ENCODE measurements at regions not wholly inside any gene's neighbourhood (a gene's known extent, or its start where the extent isn't known, plus 50 kb on each side); places are given as distances from the start of the nearest gene placed in this dataset.
A peak's percentile ranks its signal among the peaks of the same experiment; 100 is the strongest.

- intact Hi-C loops (cut with DNase I), result loop anchor here in 2 of 10 donors (10.0 kb wide), 2 partner anchors 79 to 729 kb away; partner anchors contain the start of gene DAB1 (in 2 of the 2)
- no peak for DNase-seq
- 78 to 86% (median 83%) methylated on average over 2 of the region's 2 CpGs for WGBS, 4 donors
Measured at GRCh38 chr1:58154256-58154655, 392.3 kb downstream of the OMA1 start.

GRCh38 chr1:58152697-58153096 is 393.8 kb downstream of the OMA1 start:
- intact Hi-C loops (cut with DNase I), result loop anchor here in 2 of 10 donors (10.0 kb wide), 2 partner anchors 78 to 728 kb away; partner anchors contain the start of gene DAB1 (in 2 of the 2)
- WGBS, 4 donors, result 58 to 67% (median 63%) methylated on average over 3 of the region's 3 CpGs
- H3K9me3 ChIP-seq, result no peaks in the 10 kb centered on the region
- ATAC-seq, result no peak
- H3K4me1 ChIP-seq, result peaks cover 0 to 24% (median 1%) of the 10 kb centered on the region in 12 donors
- no peak overlapping the region for H3K4me3 ChIP-seq
- H3K36me3 ChIP-seq, result no peaks in the 10 kb centered on the region
- no peak for DNase-seq
- no peak overlapping the region for H3K27ac ChIP-seq
- H3K27me3 ChIP-seq, result no peaks in the 10 kb centered on the region
- TF ChIP-seq POLR2A (IDR thresholded peaks at IDR 0.05), result no peak
- TF ChIP-seq, protein P1, sequence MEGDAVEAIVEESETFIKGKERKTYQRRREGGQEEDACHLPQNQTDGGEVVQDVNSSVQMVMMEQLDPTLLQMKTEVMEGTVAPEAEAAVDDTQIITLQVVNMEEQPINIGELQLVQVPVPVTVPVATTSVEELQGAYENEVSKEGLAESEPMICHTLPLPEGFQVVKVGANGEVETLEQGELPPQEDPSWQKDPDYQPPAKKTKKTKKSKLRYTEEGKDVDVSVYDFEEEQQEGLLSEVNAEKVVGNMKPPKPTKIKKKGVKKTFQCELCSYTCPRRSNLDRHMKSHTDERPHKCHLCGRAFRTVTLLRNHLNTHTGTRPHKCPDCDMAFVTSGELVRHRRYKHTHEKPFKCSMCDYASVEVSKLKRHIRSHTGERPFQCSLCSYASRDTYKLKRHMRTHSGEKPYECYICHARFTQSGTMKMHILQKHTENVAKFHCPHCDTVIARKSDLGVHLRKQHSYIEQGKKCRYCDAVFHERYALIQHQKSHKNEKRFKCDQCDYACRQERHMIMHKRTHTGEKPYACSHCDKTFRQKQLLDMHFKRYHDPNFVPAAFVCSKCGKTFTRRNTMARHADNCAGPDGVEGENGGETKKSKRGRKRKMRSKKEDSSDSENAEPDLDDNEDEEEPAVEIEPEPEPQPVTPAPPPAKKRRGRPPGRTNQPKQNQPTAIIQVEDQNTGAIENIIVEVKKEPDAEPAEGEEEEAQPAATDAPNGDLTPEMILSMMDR (IDR thresholded peaks at IDR 0.05), result no peak

More at GRCh38 chr1:58154256-58154655, 392.3 kb downstream of the OMA1 start:
- H3K4me1 ChIP-seq, result peaks cover 0 to 24% (median 1%) of the 10 kb centered on the region in 12 donors
- no peaks in the 10 kb centered on the region for H3K27me3 ChIP-seq
- TF ChIP-seq, protein P1 (IDR thresholded peaks at IDR 0.05), result no peak
- TF ChIP-seq POLR2A (IDR thresholded peaks at IDR 0.05), result no peak
- H3K9me3 ChIP-seq, result no peaks in the 10 kb centered on the region
- no peak overlapping the region for H3K27ac ChIP-seq
- ATAC-seq, result no peak
- no peak overlapping the region for H3K4me3 ChIP-seq
- no peaks in the 10 kb centered on the region for H3K36me3 ChIP-seq

- Histone ChIP-seq H3K27me3 (no peaks in the 10 kb centered on the region), H3K4me1 (peaks cover 0 to 6% (median 0%) of the 10 kb centered on the region in 12 donors), H3K36me3 (no peaks in the 10 kb centered on the region), H3K27ac (no peak overlapping the region), H3K9me3 (no peaks in the 10 kb centered on the region), H3K4me3 (no peak overlapping the region)
- ATAC-seq, result no peak
- TF ChIP-seq, protein P1 (IDR thresholded peaks at IDR 0.05), result no peak
- TF ChIP-seq POLR2A (IDR thresholded peaks at IDR 0.05), result no peak
- no peak for DNase-seq
- intact Hi-C loops (cut with DNase I), result loop anchor here in 1 of 10 donors (10.0 kb wide), 1 partner anchor 75 kb away; no protein-coding TSS in a partner anchor
- 48 to 56% (median 51%) methylated on average over 6 of the region's 6 CpGs for WGBS, 4 donors
Measured at GRCh38 chr1:58149271-58149812, 397.2 kb downstream of the OMA1 start.

- TF ChIP-seq, protein P1 (IDR thresholded peaks at IDR 0.05), result no peak
- TF ChIP-seq POLR2A (IDR thresholded peaks at IDR 0.05), result no peak
- no peaks in the 10 kb centered on the region for H3K4me1 ChIP-seq
- 78 to 94% (median 91%) methylated on average over 5 of the region's 5 CpGs for WGBS, 4 donors
- H3K27ac ChIP-seq, result no peak overlapping the region
- no peak overlapping the region for H3K4me3 ChIP-seq
- DNase-seq (no peak), ATAC-seq (peak in 1 of 4 donors; percentile 42)
- no peaks in the 10 kb centered on the region for H3K9me3 ChIP-seq
- no peaks in the 10 kb centered on the region for H3K36me3 ChIP-seq
- intact Hi-C loops (cut with DNase I), result loop anchor here in 1 of 10 donors (10.0 kb wide), 1 partner anchor 70 kb away; no protein-coding TSS in a partner anchor
- H3K27me3 ChIP-seq, result no peaks in the 10 kb centered on the region
Measured at GRCh38 chr1:58144698-58145270, 401.7 kb downstream of the OMA1 start.
